Fibroblast of pulmonary artery (primary cell): ENCODE measurements at regions not wholly inside any gene's neighbourhood (a gene's known extent, or its start where the extent isn't known, plus 50 kb on each side); places are given as distances from the start of the nearest gene placed in this dataset.

Source experiments
- DNase-seq: peaks from one replicate; pipeline ENCODE4 v3.0.0-alpha.2; 2010; ENCODE audit warnings: low read depth
- H3K4me3 ChIP-seq: replicated peaks from 2 replicates; pipeline ENCODE4 v1.5.1; 2011; ENCODE audit warnings: low read depth, mild to moderate bottlenecking, control low read depth, low read length, moderate library complexity
- CTCF ChIP-seq: IDR thresholded peaks from 2 replicates; pipeline ENCODE4 v1.5.1; 2011; ENCODE audit warnings: mild to moderate bottlenecking, control low read depth, low read length, inconsistent platforms; ENCODE audit errors: missing control alignments

- no peak overlapping the region for H3K4me3 ChIP-seq
- no peak for TF ChIP-seq CTCF
- no peak for DNase-seq
These were observed 176.5 kb upstream of the RUNX1 start for GRCh38 chr21:35225573-35225972.

- H3K4me3 ChIP-seq, result no peak overlapping the region
- no peak for TF ChIP-seq CTCF
- no peak for DNase-seq
These were observed 174.5 kb upstream of the RUNX1 start for GRCh38 chr21:35223480-35224156.

- DNase-seq, result no peak
These were observed 173.4 kb upstream of the RUNX1 start for GRCh38 chr21:35222541-35222941.

GRCh38 chr21:35222021-35222420, 172.9 kb upstream of the RUNX1 start:
- TF ChIP-seq CTCF, result no peak
- no peak for DNase-seq
- no peak overlapping the region for H3K4me3 ChIP-seq

More at GRCh38 chr21:35222541-35222941, 173.4 kb upstream of the RUNX1 start:
- TF ChIP-seq CTCF, result no peak
- no peak overlapping the region for H3K4me3 ChIP-seq

- H3K4me3 ChIP-seq, result no peak overlapping the region
- no peak for DNase-seq
- no peak for TF ChIP-seq CTCF
These were observed 171.2 kb upstream of the RUNX1 start for GRCh38 chr21:35220301-35220700.

GRCh38 chr21:35219719-35220118, 170.6 kb upstream of the RUNX1 start:
- TF ChIP-seq CTCF, result no peak

GRCh38 chr21:35219291-35219690, 170.2 kb upstream of the RUNX1 start:
- DNase-seq, result no peak
- no peak for TF ChIP-seq CTCF
- no peak overlapping the region for H3K4me3 ChIP-seq

More at GRCh38 chr21:35219719-35220118, 170.6 kb upstream of the RUNX1 start:
- H3K4me3 ChIP-seq, result no peak overlapping the region
- DNase-seq, result no peak
